Lower leg skin (tissue), 3 donors: ENCODE measurements at regions not wholly inside any gene's neighbourhood (a gene's known extent, or its start where the extent isn't known, plus 50 kb on each side); places are given as distances from the start of the nearest gene placed in this dataset.

Source experiments
- CTCF ChIP-seq, 3 donors: fragments of 450-650 bp; IDR thresholded peaks; one replicate each; pipeline ENCODE4 v1.5.1; 2016; ENCODE audit warnings: antibody characterized with exemption in 3 of 3, mild to moderate bottlenecking in 3 of 3, moderate library complexity in 2 of 3
- POLR2A ChIP-seq, 2 donors: fragments of 450-650 bp; IDR thresholded peaks; one replicate each; pipeline ENCODE4 v1.6.1; 2016 to 2017; ENCODE audit warnings: antibody characterized with exemption in 2 of 2, mild to moderate bottlenecking in 1 of 2, moderate library complexity in 1 of 2

DNA sequence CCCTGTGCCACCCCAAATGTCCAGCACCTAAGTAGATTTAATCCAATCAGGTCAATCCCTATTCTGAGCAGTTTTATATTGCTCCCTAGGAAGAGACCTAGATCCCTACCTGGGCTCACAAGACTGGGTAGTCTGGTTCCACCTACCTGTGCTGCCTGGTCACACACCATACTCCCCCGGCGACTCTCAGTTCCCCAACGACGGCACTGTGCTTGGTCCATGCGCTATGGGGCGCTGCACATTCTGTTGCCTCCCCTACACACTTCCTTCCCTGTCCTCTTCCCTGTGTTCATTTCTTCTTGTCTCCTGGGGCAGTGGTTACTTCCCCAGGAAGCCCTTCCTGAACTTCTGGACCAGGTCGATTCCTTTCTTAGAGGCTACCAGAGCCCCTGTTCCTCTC lies 109.9 kb upstream of the IL12B start:
- no peak for TF ChIP-seq CTCF (IDR thresholded peaks at IDR 0.05)
- no peak for TF ChIP-seq POLR2A (IDR thresholded peaks at IDR 0.05)
